ENCODE measurements at regions not wholly inside any gene's neighbourhood (a gene's known extent, or its start where the extent isn't known, plus 50 kb on each side); places are given as distances from the start of the nearest gene placed in this dataset.

GRCh38 chr7:25998499-25998898 lies 153.5 kb upstream of the NFE2L3 start:
- Histone ChIP-seq H3K27ac (no peak overlapping the region), H3K27me3 (no peaks in the 10 kb centered on the region), H3K9me3 (no peaks in the 10 kb centered on the region), H3K36me3 (no peaks in the 10 kb centered on the region), H3K4me1 (no peaks in the 10 kb centered on the region), H3K4me3 (no peak overlapping the region)
- intact Hi-C loops (cut with DNase I; ENCODE audit: low total_unique reads) = no loop called here
- TF ChIP-seq CTCF (IDR thresholded peaks at IDR 0.05) = no peak
- no peak for TF ChIP-seq POLR2AphosphoS5 (IDR thresholded peaks at IDR 0.05)
- TF ChIP-seq POLR2A (IDR thresholded peaks at IDR 0.05) = no peak
- no peak for DNase-seq (ENCODE audit: low spot score in 2 of 2)

- no peak overlapping the region for H3K27ac ChIP-seq
- H3K4me1 ChIP-seq = no peaks in the 10 kb centered on the region
- intact Hi-C loops (cut with DNase I; ENCODE audit: low total_unique reads) = no loop called here
- TF ChIP-seq POLR2A (IDR thresholded peaks at IDR 0.05) = no peak
- TF ChIP-seq CTCF (IDR thresholded peaks at IDR 0.05) = no peak
- TF ChIP-seq POLR2AphosphoS5 (IDR thresholded peaks at IDR 0.05) = no peak
- H3K36me3 ChIP-seq = no peaks in the 10 kb centered on the region
- no peaks in the 10 kb centered on the region for H3K9me3 ChIP-seq
- DNase-seq (ENCODE audit: low spot score in 2 of 2) = no peak
- no peaks in the 10 kb centered on the region for H3K27me3 ChIP-seq
- H3K4me3 ChIP-seq = no peak overlapping the region
Observed at GRCh38 chr7:26000841-26001240, 151.2 kb upstream of the NFE2L3 start.

- H3K36me3 ChIP-seq = no peaks in the 10 kb centered on the region
- no peak for DNase-seq (ENCODE audit: low spot score in 2 of 2)
- intact Hi-C loops (cut with DNase I; ENCODE audit: low total_unique reads) = no loop called here
- no peak overlapping the region for H3K27ac ChIP-seq
- no peaks in the 10 kb centered on the region for H3K9me3 ChIP-seq
- no peak overlapping the region for H3K4me3 ChIP-seq
- no peaks in the 10 kb centered on the region for H3K4me1 ChIP-seq
- H3K27me3 ChIP-seq = no peaks in the 10 kb centered on the region
- TF ChIP-seq POLR2AphosphoS5 (IDR thresholded peaks at IDR 0.05) (no peak), CTCF (IDR thresholded peaks at IDR 0.05) (no peak), POLR2A (IDR thresholded peaks at IDR 0.05) (no peak)
Observed at GRCh38 chr7:26001662-26002244, 150.2 kb upstream of the NFE2L3 start.

GRCh38 chr7:26005683-26006410 lies 146.2 kb upstream of the NFE2L3 start:
- intact Hi-C loops (cut with DNase I; ENCODE audit: low total_unique reads) = no loop called here
- Histone ChIP-seq H3K9me3 (no peaks in the 10 kb centered on the region), H3K4me3 (no peak overlapping the region), H3K36me3 (no peaks in the 10 kb centered on the region), H3K4me1 (no peaks in the 10 kb centered on the region), H3K27me3 (no peaks in the 10 kb centered on the region), H3K27ac (no peak overlapping the region)
- TF ChIP-seq POLR2A (IDR thresholded peaks at IDR 0.05) (no peak), CTCF (IDR thresholded peaks at IDR 0.05) (no peak), POLR2AphosphoS5 (IDR thresholded peaks at IDR 0.05) (no peak)
- DNase-seq (ENCODE audit: low spot score in 2 of 2) = no peak

- Histone ChIP-seq H3K4me3 (no peak overlapping the region), H3K4me1 (no peaks in the 10 kb centered on the region), H3K27ac (no peak overlapping the region), H3K36me3 (no peaks in the 10 kb centered on the region), H3K27me3 (no peaks in the 10 kb centered on the region), H3K9me3 (no peaks in the 10 kb centered on the region)
- no peak for DNase-seq (ENCODE audit: low spot score in 2 of 2)
- TF ChIP-seq CTCF (IDR thresholded peaks at IDR 0.05) (no peak), POLR2AphosphoS5 (IDR thresholded peaks at IDR 0.05) (no peak), POLR2A (IDR thresholded peaks at IDR 0.05) (no peak)
- intact Hi-C loops (cut with DNase I; ENCODE audit: low total_unique reads) = no loop called here
Observed at GRCh38 chr7:26006426-26006825, 145.6 kb upstream of the NFE2L3 start.

Data from breast epithelium (tissue), 4 donors.